LHCN-M2 (cell line): ENCODE measurements at regions not wholly inside any gene's neighbourhood (a gene's known extent, or its start where the extent isn't known, plus 50 kb on each side); places are given as distances from the start of the nearest gene placed in this dataset.
A peak's percentile ranks its signal among the peaks of the same experiment; 100 is the strongest.
"Not testable (repeated sequence)": the region's sequence is repeated elsewhere in the genome, so short reads cannot be mapped to it uniquely, and the experiment has no call there.

ENCODE experiments used
- DNase-seq: peaks from one replicate; pipeline ENCODE4 v3.0.0-alpha.2; 2012; ENCODE audit warnings: low read depth

- no peak for DNase-seq
These were observed 228.3 kb upstream of the PKN2 start for GRCh38 chr1:88455621-88456256.

DNA sequence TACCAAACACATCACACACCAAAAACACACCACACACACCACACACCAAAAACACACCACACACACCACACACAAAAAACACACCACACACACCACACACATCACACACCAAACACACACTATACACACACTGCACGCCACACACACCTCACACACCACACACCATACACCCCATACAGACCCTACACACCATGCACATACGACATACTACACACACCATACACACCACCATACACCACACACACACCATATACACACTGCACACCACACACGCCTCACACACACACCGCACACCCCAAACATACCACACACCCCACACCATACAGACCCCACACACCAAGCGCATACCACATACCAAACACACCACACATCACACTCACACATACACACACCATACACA lies 226.9 kb upstream of the PKN2 start:
- DNase-seq = no peak

DNA sequence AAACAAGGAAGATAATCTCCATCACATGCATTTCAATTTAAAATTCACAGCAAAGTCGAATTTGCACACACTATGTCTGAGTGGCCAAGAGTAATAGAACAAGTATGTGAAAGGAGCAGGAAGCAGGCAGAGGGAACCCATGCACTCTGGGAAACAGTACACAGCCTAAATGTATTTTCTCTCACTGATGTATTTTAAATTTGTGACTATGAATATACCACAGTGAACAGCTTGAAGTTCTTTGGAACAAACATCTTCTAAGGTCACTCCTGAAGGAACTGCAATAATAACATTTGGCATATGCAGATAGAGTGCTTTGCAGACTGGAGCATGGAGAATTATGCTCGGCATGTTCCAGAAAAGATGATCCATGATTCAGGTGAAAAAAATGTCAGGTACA lies 223.1 kb upstream of the PKN2 start:
- no peak for DNase-seq

GRCh38 chr1:88462096-88462487 lies 222.0 kb upstream of the PKN2 start:
- DNase-seq = no peak

DNA sequence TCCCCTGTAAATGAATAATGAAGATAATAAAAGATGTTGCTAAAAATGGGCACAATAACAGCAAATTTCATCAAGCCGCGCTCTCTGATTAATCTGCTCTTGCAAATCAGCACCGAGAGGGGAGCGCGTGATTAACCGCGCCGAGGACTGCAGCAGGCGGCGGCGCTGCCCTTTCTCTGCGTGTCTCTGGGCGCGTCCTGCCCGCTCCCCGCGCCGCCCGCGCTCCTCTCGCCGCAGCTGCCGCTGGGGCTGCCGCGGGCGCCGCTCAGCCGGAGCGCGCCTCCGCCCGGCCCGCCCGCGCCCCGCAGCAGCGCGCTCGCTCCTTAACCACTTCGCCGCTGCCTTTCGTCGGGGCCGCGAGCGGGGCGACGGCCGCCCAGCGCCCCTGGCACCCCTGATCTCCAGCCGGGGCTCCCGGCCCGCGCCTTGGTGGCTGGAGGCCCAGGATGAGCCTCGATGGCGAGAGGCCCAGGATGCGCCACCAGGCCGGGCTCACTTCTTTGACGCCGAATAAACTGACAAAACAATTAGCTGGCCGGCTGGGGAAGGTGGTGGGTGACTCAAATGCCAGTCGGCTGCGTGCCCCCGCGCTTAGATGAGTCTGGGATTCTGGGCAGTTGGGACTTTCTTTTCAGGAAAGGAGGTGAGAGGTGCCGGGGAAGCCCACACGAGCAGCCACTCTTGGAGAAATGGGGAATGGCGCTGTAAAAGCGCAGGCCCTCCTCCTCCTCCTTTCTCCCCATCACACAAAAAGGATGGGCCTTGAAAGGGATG lies 221.4 kb upstream of the PKN2 start:
- DNase-seq = peak; percentile 5

DNA sequence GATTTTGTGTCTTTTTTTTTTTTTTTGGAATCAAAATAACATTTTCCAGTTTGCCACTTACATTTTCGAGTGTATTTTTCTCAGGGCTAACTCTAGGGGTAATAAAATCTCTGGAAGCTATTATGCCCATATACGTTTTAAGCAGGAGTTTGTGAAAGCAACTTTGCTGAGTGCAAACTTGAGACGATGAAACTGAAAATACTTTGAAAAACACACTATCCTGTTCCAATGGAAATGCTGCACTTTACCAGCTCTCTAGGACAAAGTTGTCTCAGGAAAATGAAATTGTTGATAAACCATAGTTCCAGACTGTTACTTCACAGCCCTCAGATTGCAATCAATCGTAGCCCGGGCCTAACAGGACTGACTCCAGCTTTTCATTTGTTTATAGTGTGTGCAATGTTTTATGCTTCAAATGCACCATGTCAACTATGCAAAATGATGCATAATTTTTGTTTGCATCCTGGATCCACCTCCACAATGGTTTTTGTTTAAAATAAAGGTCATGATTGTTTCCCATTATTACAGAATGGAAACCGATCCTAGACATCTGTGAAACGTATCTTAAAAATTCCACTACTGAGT lies 220.6 kb upstream of the PKN2 start:
- no peak for DNase-seq

DNA sequence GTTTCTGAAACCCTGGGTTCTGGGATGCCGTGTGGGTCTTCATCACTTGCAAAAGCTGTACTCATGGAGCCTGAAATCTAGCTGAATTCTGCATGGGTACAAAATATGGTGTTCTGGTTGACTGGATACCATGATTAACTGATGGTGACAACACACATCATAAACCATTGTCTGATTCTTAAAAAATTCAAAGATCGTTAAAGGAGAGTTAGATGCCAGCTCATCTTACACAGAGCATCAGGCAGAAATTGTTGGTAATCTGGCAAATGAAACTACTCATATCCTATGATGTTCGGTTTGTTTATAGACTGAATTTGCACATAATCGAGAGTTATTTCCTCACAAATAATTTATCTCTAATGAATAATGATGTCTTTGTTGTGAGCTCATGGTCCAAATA lies 218.1 kb upstream of the PKN2 start:
- DNase-seq = no peak

- DNase-seq = no peak
These were observed 217.0 kb upstream of the PKN2 start for GRCh38 chr1:88466899-88467580.

GRCh38 chr1:88472298-88472697 lies 211.8 kb upstream of the PKN2 start:
- no peak for DNase-seq

GRCh38 chr1:88472714-88473113 lies 211.4 kb upstream of the PKN2 start:
- no peak for DNase-seq

DNA sequence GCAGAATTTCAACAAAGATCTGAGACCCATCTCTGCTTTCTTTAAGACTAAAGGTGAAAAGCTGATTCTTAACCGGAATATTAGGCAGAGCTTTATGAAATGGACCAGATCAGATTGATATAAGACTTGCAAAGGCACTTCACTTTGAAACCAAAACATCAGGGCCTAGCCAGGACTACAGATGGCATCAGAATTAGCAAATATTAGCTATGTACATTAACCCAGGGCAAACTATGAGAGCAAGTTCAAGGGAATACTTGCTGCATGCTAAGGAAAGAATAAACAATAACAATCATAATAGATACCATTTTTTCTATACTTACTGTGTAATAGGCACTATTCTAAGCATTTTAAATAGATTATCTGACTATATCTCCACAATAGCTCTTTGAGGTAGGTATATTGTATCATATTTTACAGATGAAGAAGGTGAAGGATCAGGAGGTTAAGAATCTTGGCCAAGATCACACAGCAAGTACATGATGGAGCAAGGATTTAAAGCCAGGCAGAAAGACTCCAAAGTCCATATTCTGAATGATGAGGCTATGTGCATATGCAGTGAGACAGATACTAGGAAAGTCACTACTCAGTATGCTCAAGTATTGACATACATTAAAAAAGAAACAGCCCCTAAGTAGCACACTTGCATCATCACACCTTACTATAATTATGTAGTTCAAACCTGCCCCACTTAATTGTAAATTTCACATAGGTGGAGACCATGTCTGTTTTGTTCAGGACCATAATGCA lies 209.3 kb upstream of the PKN2 start:
- no peak for DNase-seq

- DNase-seq = no peak
These were observed 199.2 kb upstream of the PKN2 start for GRCh38 chr1:88484881-88485280.

- DNase-seq = peak; percentile 5
These were observed 195.8 kb upstream of the PKN2 start for GRCh38 chr1:88488237-88488636.

DNA sequence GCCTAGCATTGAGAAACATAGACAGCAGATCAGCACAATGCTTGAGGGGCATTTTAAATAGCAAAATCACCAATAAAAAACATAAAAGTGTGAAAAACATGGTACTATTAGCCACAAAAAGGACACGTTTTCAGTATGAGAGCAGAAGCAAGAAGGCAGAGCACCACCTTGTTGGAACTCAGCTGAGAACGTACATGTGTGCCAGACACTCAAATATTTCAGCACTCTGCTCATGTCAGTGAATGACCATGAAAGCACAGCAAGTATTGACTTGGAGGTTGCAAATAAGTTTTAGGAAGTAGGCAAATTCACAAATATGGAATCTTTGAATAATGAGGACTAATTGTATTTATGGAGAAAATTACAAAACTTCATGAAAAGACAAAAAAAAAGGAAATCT lies 193.4 kb upstream of the PKN2 start:
- DNase-seq = no peak

- no peak for DNase-seq
These were observed 184.4 kb upstream of the PKN2 start for GRCh38 chr1:88499671-88500070.

DNA sequence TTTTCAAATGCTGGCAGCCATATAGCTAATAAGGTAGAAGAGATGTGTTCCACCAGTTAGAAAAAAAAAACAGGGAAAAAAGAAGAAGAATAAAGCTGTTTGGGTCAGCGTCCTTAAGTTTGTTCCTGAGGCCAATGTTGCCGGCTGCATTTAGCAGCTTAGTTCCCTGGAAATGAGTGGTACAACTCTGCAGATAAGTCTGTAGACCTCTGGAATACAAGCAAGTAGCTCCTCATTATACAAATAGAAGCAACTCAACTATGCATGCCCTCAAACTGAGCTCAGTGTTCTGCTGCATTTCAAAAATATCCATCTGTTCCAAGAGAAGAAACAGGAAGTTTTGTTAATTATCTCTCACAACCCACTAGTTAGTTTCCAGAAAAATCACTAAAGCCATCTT lies 181.2 kb upstream of the PKN2 start:
- no peak for DNase-seq

DNA sequence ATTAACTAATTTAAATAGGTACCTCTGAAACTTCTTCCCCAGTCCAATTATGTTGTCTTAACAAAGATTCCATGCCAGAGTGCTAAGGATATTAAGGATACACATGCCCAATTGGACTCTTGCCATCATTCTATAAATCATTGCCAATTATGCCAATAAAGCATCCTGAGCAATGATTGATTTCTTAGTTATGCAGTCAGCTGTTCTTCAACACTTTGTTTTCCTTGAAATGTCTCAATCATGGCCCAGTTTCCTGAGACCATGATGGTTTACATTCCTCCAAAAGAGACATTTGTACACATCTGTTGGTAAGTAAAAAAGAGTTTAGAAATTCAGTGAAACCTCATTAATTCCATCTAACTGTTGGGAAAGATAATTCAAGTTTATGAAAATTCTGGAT lies 180.4 kb upstream of the PKN2 start:
- no peak for DNase-seq

- no peak for DNase-seq
These were observed 179.5 kb upstream of the PKN2 start for GRCh38 chr1:88504601-88505000.

DNA sequence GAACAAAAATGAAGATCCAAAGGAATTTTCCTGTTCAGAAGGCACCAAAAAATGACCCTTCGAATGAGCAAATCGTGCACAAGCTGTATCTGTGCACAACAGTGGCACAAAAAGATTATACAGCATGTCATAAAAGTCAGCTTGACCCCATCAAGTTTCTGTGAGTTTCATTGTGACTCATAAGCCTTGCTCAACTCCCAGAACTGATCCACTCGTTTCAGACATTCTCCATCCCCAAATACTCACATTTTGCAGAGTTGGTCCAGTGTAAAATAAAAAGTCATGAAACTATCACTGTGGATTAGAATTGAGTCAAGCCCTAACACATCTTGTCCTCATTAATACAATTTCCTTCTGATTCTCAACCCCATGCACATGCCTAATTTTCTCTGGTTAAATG lies 174.7 kb upstream of the PKN2 start:
- no peak for DNase-seq

GRCh38 chr1:88514544-88515060 lies 169.5 kb upstream of the PKN2 start:
- no peak for DNase-seq

DNA sequence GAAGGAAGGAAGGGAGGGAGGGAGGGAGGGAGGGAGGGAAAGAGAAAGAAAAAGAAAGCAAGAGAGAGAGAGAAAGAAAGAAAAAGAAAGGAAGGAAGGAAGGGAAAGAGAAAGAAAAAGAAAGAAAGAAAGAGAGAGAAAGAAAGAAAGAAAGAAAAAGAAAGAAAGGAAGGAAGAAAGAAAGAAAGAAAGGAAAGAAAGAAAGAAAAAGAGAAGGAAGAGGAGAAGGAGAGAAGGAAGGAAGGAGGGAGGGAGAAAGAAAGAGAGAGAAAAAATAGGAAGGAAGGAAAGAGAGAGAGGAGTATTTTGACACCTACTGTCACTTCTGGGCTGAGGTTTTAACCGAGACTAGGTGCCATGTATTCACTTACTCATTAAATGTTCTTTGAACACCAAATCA lies 166.6 kb upstream of the PKN2 start:
- not testable (repeated sequence) for DNase-seq

DNA sequence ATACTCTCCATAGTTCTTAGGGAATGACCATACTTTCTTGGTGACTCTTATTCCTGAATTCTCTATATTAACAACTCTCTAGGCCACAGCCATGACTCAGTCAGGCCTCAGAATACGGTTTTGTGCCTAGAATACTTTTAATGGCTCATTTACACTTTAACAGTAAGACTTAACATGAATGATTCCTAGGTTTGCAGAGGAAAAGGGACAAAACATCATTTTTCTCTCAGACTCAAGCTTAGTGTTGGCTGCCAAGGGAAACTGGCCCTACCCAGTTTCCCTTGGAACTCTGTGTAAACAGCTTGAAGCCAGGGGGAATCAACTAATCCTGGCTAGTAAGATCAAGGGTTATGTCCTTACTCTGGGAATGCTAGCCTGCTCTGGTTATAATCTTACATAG lies 164.9 kb upstream of the PKN2 start:
- DNase-seq = no peak
